ENCODE measurements at regions not wholly inside any gene's neighbourhood (a gene's known extent, or its start where the extent isn't known, plus 50 kb on each side); places are given as distances from the start of the nearest gene placed in this dataset.

GRCh38 chr19:28019901-28020300 lies 1193.0 kb downstream of the UQCRFS1 start:
- no peak for DNase-seq (ENCODE audit: low spot score)

GRCh38 chr19:28019371-28019770 lies 1193.6 kb downstream of the UQCRFS1 start:
- no peak for DNase-seq (ENCODE audit: low spot score)

- no peak for DNase-seq (ENCODE audit: low spot score)
Observed at GRCh38 chr19:28018499-28018898, 1194.5 kb downstream of the UQCRFS1 start.

GRCh38 chr19:28014615-28015405 lies 1198.1 kb downstream of the UQCRFS1 start:
- no peak for DNase-seq (ENCODE audit: low spot score)

- no peak for DNase-seq (ENCODE audit: low spot score)
Observed at GRCh38 chr19:28012361-28012760, 1200.6 kb downstream of the UQCRFS1 start.

GRCh38 chr19:28010656-28011055 lies 1202.3 kb downstream of the UQCRFS1 start:
- DNase-seq (ENCODE audit: low spot score): no peak

- peak; percentile 85 for DNase-seq (ENCODE audit: low spot score)
Observed at GRCh38 chr19:28009696-28010095, 1203.3 kb downstream of the UQCRFS1 start.

GRCh38 chr19:28008695-28009094 lies 1204.3 kb downstream of the UQCRFS1 start:
- DNase-seq (ENCODE audit: low spot score): no peak

- no peak for DNase-seq (ENCODE audit: low spot score)
Observed at GRCh38 chr19:28003543-28003942, 1209.4 kb downstream of the UQCRFS1 start.

- DNase-seq (ENCODE audit: low spot score): no peak
Observed at GRCh38 chr19:27997069-27997468, 1215.9 kb downstream of the UQCRFS1 start.

GRCh38 chr19:27993619-27994570 lies 1219.1 kb downstream of the UQCRFS1 start:
- no peak for DNase-seq (ENCODE audit: low spot score)

- DNase-seq (ENCODE audit: low spot score): no peak
Observed at GRCh38 chr19:27986299-27986698, 1226.7 kb downstream of the UQCRFS1 start.

GRCh38 chr19:27975419-27976005 lies 1237.4 kb downstream of the UQCRFS1 start:
- no peak for DNase-seq (ENCODE audit: low spot score)

GRCh38 chr19:27974082-27974513 lies 1238.9 kb downstream of the UQCRFS1 start:
- DNase-seq (ENCODE audit: low spot score): peak; percentile 76

GRCh38 chr19:27972291-27973040 lies 1240.5 kb downstream of the UQCRFS1 start:
- DNase-seq (ENCODE audit: low spot score): peak; percentile 95

- DNase-seq (ENCODE audit: low spot score): no peak
Observed at GRCh38 chr19:27971869-27972268, 1241.1 kb downstream of the UQCRFS1 start.

- DNase-seq (ENCODE audit: low spot score): peak; percentile 98
Observed at GRCh38 chr19:27971071-27971470, 1241.9 kb downstream of the UQCRFS1 start.

GRCh38 chr19:27966390-27966816 lies 1246.5 kb downstream of the UQCRFS1 start:
- peak; percentile 30 for DNase-seq (ENCODE audit: low spot score)

GRCh38 chr19:27964185-27964584 lies 1248.8 kb downstream of the UQCRFS1 start:
- DNase-seq (ENCODE audit: low spot score): no peak

GRCh38 chr19:27962264-27962663 lies 1250.7 kb downstream of the UQCRFS1 start:
- DNase-seq (ENCODE audit: low spot score): peak; percentile 23

Measured in kidney tubule cell (primary cell).